Mesenchymal stem cell (in vitro differentiated cells and primary cell): ENCODE measurements at regions not wholly inside any gene's neighbourhood (a gene's known extent, or its start where the extent isn't known, plus 50 kb on each side); places are given as distances from the start of the nearest gene placed in this dataset.

ENCODE experiments used
- DNase-seq: peaks from one replicate; pipeline ENCODE4 v3.0.0-alpha.2; 2013
- H2AFZ ChIP-seq: one replicate; pipeline ENCODE4 v1.6.1; 2013; ENCODE audit warnings: low read depth, mild to moderate bottlenecking, control low read depth, inconsistent platforms, low read length, moderate library complexity
- H2AK5ac ChIP-seq: 2 replicates; pipeline ENCODE4 v1.6.1; 2013; ENCODE audit warnings: low read length, moderate library complexity, mild to moderate bottlenecking, inconsistent platforms; ENCODE audit not compliant: severe bottlenecking
- H2BK120ac ChIP-seq: one replicate; pipeline ENCODE4 v1.6.1; 2013; ENCODE audit warnings: low read depth, mild to moderate bottlenecking, inconsistent platforms, low read length, moderate library complexity
- H2BK12ac ChIP-seq, 2 experiments: one replicate each; pipeline ENCODE4 v1.6.1; 2013; ENCODE audit warnings: inconsistent platforms in 2 of 2, low read length in 2 of 2, mild to moderate bottlenecking in 2 of 2, moderate library complexity in 2 of 2, control low read depth in 1 of 2
- H2BK15ac ChIP-seq: one replicate; pipeline ENCODE4 v1.6.1; 2013; ENCODE audit warnings: mild to moderate bottlenecking, low read depth, inconsistent platforms; ENCODE audit not compliant: poor library complexity, severe bottlenecking
- H2BK5ac ChIP-seq: 2 replicates; pipeline ENCODE4 v1.6.1; 2013; ENCODE audit warnings: low read depth, mild to moderate bottlenecking, low read length, control low read depth, inconsistent platforms; ENCODE audit not compliant: poor library complexity, severe bottlenecking
- H3K14ac ChIP-seq, 2 experiments: one replicate each; pipeline ENCODE4 v1.6.1; 2013; ENCODE audit warnings: inconsistent platforms in 2 of 2, low read length in 2 of 2, control low read depth in 1 of 2, mild to moderate bottlenecking in 1 of 2, moderate library complexity in 1 of 2
- H3K18ac ChIP-seq, 2 experiments: one replicate each; pipeline ENCODE4 v1.6.1; 2013; ENCODE audit warnings: inconsistent platforms in 2 of 2, low read length in 2 of 2, control low read depth in 1 of 2, low read depth in 1 of 2, mild to moderate bottlenecking in 1 of 2
- H3K23ac ChIP-seq, 2 experiments: one replicate each; pipeline ENCODE4 v1.6.1; 2013; ENCODE audit warnings: inconsistent platforms in 2 of 2, low read length in 2 of 2, mild to moderate bottlenecking in 2 of 2, moderate library complexity in 2 of 2, control low read depth in 1 of 2
- H3K27ac ChIP-seq: 2 replicates; pipeline ENCODE4 v1.5.1; 2013; ENCODE audit warnings: mild to moderate bottlenecking, moderate library complexity, low read length, control low read depth, inconsistent platforms; ENCODE audit not compliant: poor library complexity, severe bottlenecking
- H3K27me3 ChIP-seq, 2 experiments: 2 replicates each; pipeline versions ENCODE4 v1.6.1 to v1.7.0; 2013; ENCODE audit warnings: low read length in 2 of 2, mild to moderate bottlenecking in 2 of 2, moderate library complexity in 2 of 2, control low read depth in 1 of 2, inconsistent platforms in 1 of 2; ENCODE audit not compliant: control insufficient read depth in 1 of 2, insufficient read depth in 1 of 2
- H3K36me3 ChIP-seq, 2 experiments: 2 replicates each; pipeline versions ENCODE4 v1.6.1 to v1.7.0; 2013; ENCODE audit warnings: low read length in 2 of 2, control low read depth in 1 of 2, inconsistent platforms in 1 of 2, low read depth in 1 of 2, mild to moderate bottlenecking in 1 of 2; ENCODE audit not compliant: insufficient read depth in 2 of 2, control insufficient read depth in 1 of 2
- H3K4ac ChIP-seq, 2 experiments: one replicate each; pipeline ENCODE4 v1.6.1; 2013; ENCODE audit warnings: inconsistent platforms in 2 of 2, low read length in 2 of 2, mild to moderate bottlenecking in 2 of 2, moderate library complexity in 2 of 2, control low read depth in 1 of 2, low read depth in 1 of 2
- H3K4me1 ChIP-seq: 2 replicates; pipeline ENCODE4 v1.6.1; 2013; ENCODE audit warnings: low read depth, low read length, control low read depth; ENCODE audit not compliant: control insufficient read depth, insufficient read depth
- H3K4me2 ChIP-seq: 2 replicates; pipeline ENCODE4 v1.6.1; 2013; ENCODE audit warnings: low read length, mild to moderate bottlenecking, inconsistent platforms; ENCODE audit not compliant: poor library complexity, severe bottlenecking
- H3K4me3 ChIP-seq, 2 experiments: 2 replicates each; pipeline versions ENCODE4 v1.5.1 to v1.7.0; 2013; ENCODE audit warnings: low read length in 2 of 2, mild to moderate bottlenecking in 2 of 2, control low read depth in 1 of 2, low read depth in 1 of 2; ENCODE audit not compliant: insufficient read depth in 1 of 2
- H3K79me1 ChIP-seq: replicated peaks from 2 replicates; pipeline ENCODE4 v1.6.1; 2013; ENCODE audit warnings: mild to moderate bottlenecking, control low read depth, low read length, inconsistent platforms; ENCODE audit not compliant: poor library complexity, severe bottlenecking
- H3K9ac ChIP-seq: 2 replicates; pipeline ENCODE4 v1.7.0; 2013; ENCODE audit warnings: mild to moderate bottlenecking, low read length, moderate library complexity
- H3K9me3 ChIP-seq: 2 replicates; pipeline ENCODE4 v1.7.0; 2013; ENCODE audit warnings: mild to moderate bottlenecking, low read length; ENCODE audit not compliant: control insufficient read depth
- H4K8ac ChIP-seq: one replicate; pipeline ENCODE4 v1.6.1; 2013; ENCODE audit warnings: inconsistent platforms, mild to moderate bottlenecking, low read length, moderate library complexity
- H4K91ac ChIP-seq: one replicate; pipeline ENCODE4 v1.6.1; 2013; ENCODE audit warnings: mild to moderate bottlenecking, low read length, inconsistent platforms
- WGBS: methylation state at CpG from one replicate; pipeline ENCODE4 v1.1.7; 2013; ENCODE audit warnings: mixed read lengths; 5-methylcytosine and 5-hydroxymethylcytosine counted together

GRCh38 chr1:82197606-82198005, 396.9 kb downstream of the ADGRL2 start:
- H3K4ac ChIP-seq: no peak overlapping the region
- H3K4me1 ChIP-seq: no peaks in the 10 kb centered on the region
- no peak overlapping the region for H2AFZ ChIP-seq
- H3K79me1 ChIP-seq: no peaks in the 10 kb centered on the region
- H4K8ac ChIP-seq: no peak overlapping the region
- H3K14ac ChIP-seq: no peak overlapping the region
- H3K27ac ChIP-seq: no peak overlapping the region
- no peak overlapping the region for H2BK5ac ChIP-seq
- H3K23ac ChIP-seq: no peak overlapping the region
- no peaks in the 10 kb centered on the region for H3K27me3 ChIP-seq
- no peak overlapping the region for H2BK120ac ChIP-seq
- 83% methylated on average over 1 of the region's 3 CpGs for WGBS
- H2BK12ac ChIP-seq: no peak overlapping the region
- no peak for DNase-seq
- H3K4me2 ChIP-seq: no peak overlapping the region
- no peak overlapping the region for H2BK15ac ChIP-seq
- H4K91ac ChIP-seq: no peak overlapping the region
- H2AK5ac ChIP-seq: no peak overlapping the region
- H3K4me3 ChIP-seq: no peak overlapping the region
- no peaks in the 10 kb centered on the region for H3K9me3 ChIP-seq
- no peaks in the 10 kb centered on the region for H3K36me3 ChIP-seq
- H3K18ac ChIP-seq: no peak overlapping the region
- no peak overlapping the region for H3K9ac ChIP-seq

GRCh38 chr1:82195245-82195644, 394.5 kb downstream of the ADGRL2 start:
- Histone ChIP-seq H3K9me3 (no peaks in the 10 kb centered on the region), H4K8ac (no peak overlapping the region), H2AFZ (no peak overlapping the region), H3K36me3 (no peaks in the 10 kb centered on the region), H3K27ac (no peak overlapping the region), H2BK15ac (no peak overlapping the region), H3K14ac (no peak overlapping the region), H3K79me1 (no peaks in the 10 kb centered on the region), H3K27me3 (no peaks in the 10 kb centered on the region), H3K4me2 (no peak overlapping the region), H2BK120ac (no peak overlapping the region), H3K18ac (no peak overlapping the region), H2BK12ac (no peak overlapping the region), H2AK5ac (no peak overlapping the region), H3K4ac (no peak overlapping the region), H3K23ac (no peak overlapping the region), H3K4me3 (no peak overlapping the region), H2BK5ac (no peak overlapping the region), H3K9ac (no peak overlapping the region), H4K91ac (no peak overlapping the region), H3K4me1 (no peaks in the 10 kb centered on the region)
- 94% methylated on average over 3 of the region's 3 CpGs for WGBS
- no peak for DNase-seq

- no peak overlapping the region for H2AFZ ChIP-seq
- H4K91ac ChIP-seq: no peak overlapping the region
- no peak overlapping the region for H3K4me2 ChIP-seq
- H3K23ac ChIP-seq: no peak overlapping the region
- no peaks in the 10 kb centered on the region for H3K36me3 ChIP-seq
- H2BK15ac ChIP-seq: no peak overlapping the region
- no peak overlapping the region for H2BK120ac ChIP-seq
- H3K27ac ChIP-seq: no peak overlapping the region
- no peak overlapping the region for H3K18ac ChIP-seq
- no peak overlapping the region for H2BK12ac ChIP-seq
- no peaks in the 10 kb centered on the region for H3K79me1 ChIP-seq
- H2AK5ac ChIP-seq: no peak overlapping the region
- no peaks in the 10 kb centered on the region for H3K9me3 ChIP-seq
- H3K4ac ChIP-seq: no peak overlapping the region
- no peak overlapping the region for H3K4me3 ChIP-seq
- H4K8ac ChIP-seq: no peak overlapping the region
- no peaks in the 10 kb centered on the region for H3K27me3 ChIP-seq
- WGBS: 94% methylated on average over 3 of the region's 3 CpGs
- no peaks in the 10 kb centered on the region for H3K4me1 ChIP-seq
- no peak overlapping the region for H2BK5ac ChIP-seq
- no peak for DNase-seq
- H3K9ac ChIP-seq: no peak overlapping the region
- no peak overlapping the region for H3K14ac ChIP-seq
Measured at GRCh38 chr1:82185084-82185483, 384.4 kb downstream of the ADGRL2 start.

DNA sequence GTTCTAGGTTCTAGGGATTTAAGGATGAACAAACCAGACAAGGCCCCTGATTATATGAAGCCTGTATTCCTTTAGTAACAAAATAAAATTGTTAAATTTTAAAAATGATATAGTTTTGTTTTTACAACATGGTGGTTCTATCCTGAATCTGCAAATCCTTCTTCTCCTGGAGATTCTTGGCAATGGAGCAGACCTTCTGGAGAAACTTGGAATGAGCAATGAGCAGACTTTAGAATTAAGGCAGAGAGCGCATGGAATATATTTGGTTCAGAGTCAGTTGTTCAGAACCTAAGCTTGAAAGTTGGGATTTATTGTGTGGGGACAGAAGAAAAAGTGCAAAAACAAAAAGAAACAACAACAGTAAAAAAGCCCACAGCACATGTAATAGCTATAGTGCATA, 381.1 kb downstream of the ADGRL2 start:
- H4K91ac ChIP-seq: no peak overlapping the region
- no peak overlapping the region for H3K4ac ChIP-seq
- H2AK5ac ChIP-seq: no peak overlapping the region
- H4K8ac ChIP-seq: no peak overlapping the region
- no peak overlapping the region for H3K4me3 ChIP-seq
- H2BK120ac ChIP-seq: no peak overlapping the region
- 100% methylated on average over 1 of the region's 1 CpG for WGBS
- no peaks in the 10 kb centered on the region for H3K79me1 ChIP-seq
- H2AFZ ChIP-seq: no peak overlapping the region
- H3K27me3 ChIP-seq: no peaks in the 10 kb centered on the region
- no peaks in the 10 kb centered on the region for H3K4me1 ChIP-seq
- H3K4me2 ChIP-seq: no peak overlapping the region
- no peak overlapping the region for H2BK12ac ChIP-seq
- no peak for DNase-seq
- no peak overlapping the region for H3K18ac ChIP-seq
- no peaks in the 10 kb centered on the region for H3K9me3 ChIP-seq
- no peak overlapping the region for H3K9ac ChIP-seq
- H2BK15ac ChIP-seq: no peak overlapping the region
- no peak overlapping the region for H3K14ac ChIP-seq
- H3K27ac ChIP-seq: no peak overlapping the region
- no peaks in the 10 kb centered on the region for H3K36me3 ChIP-seq
- H3K23ac ChIP-seq: no peak overlapping the region
- no peak overlapping the region for H2BK5ac ChIP-seq
